Gastroesophageal sphincter (tissue), 3 donors: ENCODE measurements at regions not wholly inside any gene's neighbourhood (a gene's known extent, or its start where the extent isn't known, plus 50 kb on each side); places are given as distances from the start of the nearest gene placed in this dataset.

Experiments used
- POLR2A ChIP-seq, 2 donors: fragments of 450-650 bp; IDR thresholded peaks; one replicate each; pipeline ENCODE4 v1.6.1; 2017; ENCODE audit warnings: antibody characterized with exemption in 2 of 2, mild to moderate bottlenecking in 2 of 2, moderate library complexity in 1 of 2
- POLR2AphosphoS5 ChIP-seq: sonication (generic); formaldehyde crosslinking; IDR thresholded peaks from one replicate; pipeline ENCODE4 v1.6.1; 2017; ENCODE audit warnings: antibody characterized with exemption
- TF ChIP-seq, protein P1 (sequence below), 4 experiments: fragments of 200-600 bp in 2 of 4; fragments of 450-650 bp in 2 of 4; sonication (generic) in 1 of 4; IDR thresholded peaks; one replicate each; pipeline ENCODE4 v1.5.1; 2017 to 2019; ENCODE audit warnings: antibody characterized with exemption in 4 of 4, mild to moderate bottlenecking in 2 of 4, moderate library complexity in 2 of 4

DNA sequence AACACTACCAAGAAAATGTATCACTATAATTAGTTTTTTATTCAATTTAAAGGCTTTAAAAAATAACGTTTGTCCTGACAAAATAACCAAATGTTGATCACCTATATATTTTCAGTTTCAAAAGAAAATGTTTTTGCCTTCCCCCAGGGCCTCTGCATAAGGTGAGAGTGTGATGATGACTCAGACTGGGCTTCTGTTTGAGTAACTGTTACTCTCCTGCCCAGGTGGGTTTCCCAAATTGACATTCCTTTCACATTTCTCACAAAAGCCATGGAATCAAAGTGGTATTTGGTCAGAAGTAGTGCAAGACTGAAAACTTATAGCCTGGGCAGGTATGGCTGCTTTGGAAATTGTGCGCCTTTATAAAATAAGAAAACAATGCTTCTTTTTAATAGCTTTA, 180.6 kb downstream of the COG6 start:
- no peak for TF ChIP-seq POLR2A (IDR thresholded peaks at IDR 0.05)
- TF ChIP-seq, protein P1, sequence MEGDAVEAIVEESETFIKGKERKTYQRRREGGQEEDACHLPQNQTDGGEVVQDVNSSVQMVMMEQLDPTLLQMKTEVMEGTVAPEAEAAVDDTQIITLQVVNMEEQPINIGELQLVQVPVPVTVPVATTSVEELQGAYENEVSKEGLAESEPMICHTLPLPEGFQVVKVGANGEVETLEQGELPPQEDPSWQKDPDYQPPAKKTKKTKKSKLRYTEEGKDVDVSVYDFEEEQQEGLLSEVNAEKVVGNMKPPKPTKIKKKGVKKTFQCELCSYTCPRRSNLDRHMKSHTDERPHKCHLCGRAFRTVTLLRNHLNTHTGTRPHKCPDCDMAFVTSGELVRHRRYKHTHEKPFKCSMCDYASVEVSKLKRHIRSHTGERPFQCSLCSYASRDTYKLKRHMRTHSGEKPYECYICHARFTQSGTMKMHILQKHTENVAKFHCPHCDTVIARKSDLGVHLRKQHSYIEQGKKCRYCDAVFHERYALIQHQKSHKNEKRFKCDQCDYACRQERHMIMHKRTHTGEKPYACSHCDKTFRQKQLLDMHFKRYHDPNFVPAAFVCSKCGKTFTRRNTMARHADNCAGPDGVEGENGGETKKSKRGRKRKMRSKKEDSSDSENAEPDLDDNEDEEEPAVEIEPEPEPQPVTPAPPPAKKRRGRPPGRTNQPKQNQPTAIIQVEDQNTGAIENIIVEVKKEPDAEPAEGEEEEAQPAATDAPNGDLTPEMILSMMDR (IDR thresholded peaks at IDR 0.05), result no peak
- no peak for TF ChIP-seq POLR2AphosphoS5
